Ecto neural progenitor cell (in vitro differentiated cells): ENCODE measurements at regions not wholly inside any gene's neighbourhood (a gene's known extent, or its start where the extent isn't known, plus 50 kb on each side); places are given as distances from the start of the nearest gene placed in this dataset.

Experiments used
- DNase-seq: peaks from one replicate; pipeline ENCODE4 v3.0.0-alpha.2; 2018; ENCODE audit warnings: low spot score

GRCh38 chr5:52409835-52410234 lies 377.9 kb upstream of the ITGA1 start:
- DNase-seq, result no peak

- peak; percentile 46 for DNase-seq
These were observed 368.4 kb upstream of the ITGA1 start for GRCh38 chr5:52419357-52419756.

- no peak for DNase-seq
These were observed 360.1 kb upstream of the ITGA1 start for GRCh38 chr5:52427615-52428014.

- DNase-seq, result no peak
These were observed 358.7 kb upstream of the ITGA1 start for GRCh38 chr5:52428977-52429489.

- DNase-seq, result no peak
These were observed 345.9 kb upstream of the ITGA1 start for GRCh38 chr5:52441768-52442167.

- DNase-seq, result no peak
These were observed 344.5 kb upstream of the ITGA1 start for GRCh38 chr5:52443187-52443586.

- DNase-seq, result no peak
These were observed 339.6 kb upstream of the ITGA1 start for GRCh38 chr5:52448111-52448510.

GRCh38 chr5:52449516-52449915 lies 338.2 kb upstream of the ITGA1 start:
- DNase-seq, result no peak

GRCh38 chr5:52452098-52452497 lies 335.6 kb upstream of the ITGA1 start:
- DNase-seq, result no peak

- no peak for DNase-seq
These were observed 334.5 kb upstream of the ITGA1 start for GRCh38 chr5:52453176-52453575.

- no peak for DNase-seq
These were observed 331.8 kb upstream of the ITGA1 start for GRCh38 chr5:52455920-52456319.

GRCh38 chr5:52457810-52458209 lies 329.9 kb upstream of the ITGA1 start:
- no peak for DNase-seq

- DNase-seq, result no peak
These were observed 321.6 kb upstream of the ITGA1 start for GRCh38 chr5:52466113-52466512.

GRCh38 chr5:52466749-52467520 lies 320.8 kb upstream of the ITGA1 start:
- no peak for DNase-seq

- no peak for DNase-seq
These were observed 318.7 kb upstream of the ITGA1 start for GRCh38 chr5:52468976-52469375.

GRCh38 chr5:52469420-52469819 lies 318.3 kb upstream of the ITGA1 start:
- no peak for DNase-seq

- DNase-seq, result no peak
These were observed 317.9 kb upstream of the ITGA1 start for GRCh38 chr5:52469835-52470234.

- DNase-seq, result no peak
These were observed 311.4 kb upstream of the ITGA1 start for GRCh38 chr5:52476346-52476745.

- no peak for DNase-seq
These were observed 306.5 kb upstream of the ITGA1 start for GRCh38 chr5:52481201-52481600.

- no peak for DNase-seq
These were observed 305.9 kb upstream of the ITGA1 start for GRCh38 chr5:52481851-52482250.

- no peak for DNase-seq
These were observed 296.5 kb upstream of the ITGA1 start for GRCh38 chr5:52491071-52491787.

GRCh38 chr5:52491818-52492217 lies 295.9 kb upstream of the ITGA1 start:
- no peak for DNase-seq

- DNase-seq, result no peak
These were observed 290.5 kb upstream of the ITGA1 start for GRCh38 chr5:52497133-52497693.
